Amniotic epithelial cell (primary cell): ENCODE measurements at regions not wholly inside any gene's neighbourhood (a gene's known extent, or its start where the extent isn't known, plus 50 kb on each side); places are given as distances from the start of the nearest gene placed in this dataset.

ENCODE experiments used
- DNase-seq: peaks from one replicate; pipeline ENCODE4 v3.0.0-alpha.2; 2010; ENCODE audit warnings: low read depth

DNA sequence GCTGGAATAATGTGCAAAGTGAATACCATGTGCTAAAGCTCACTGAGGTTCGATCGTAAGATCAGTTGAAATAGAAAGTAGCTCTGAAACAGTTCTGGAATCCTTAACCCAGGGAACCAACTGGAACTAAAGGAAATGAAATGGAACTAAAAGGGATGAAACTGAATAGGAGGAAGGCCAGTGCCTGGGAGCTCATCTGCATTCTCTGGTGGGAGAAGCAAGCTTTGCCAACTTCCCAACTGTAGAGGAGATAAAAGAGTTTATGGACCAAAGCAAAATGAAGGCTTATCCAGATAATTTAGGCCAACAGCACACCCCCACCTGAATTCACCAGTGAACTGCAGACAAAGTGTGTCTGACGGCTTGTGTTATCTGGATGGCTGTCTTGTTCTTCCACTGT, 188.6 kb upstream of the HABP2 start:
- no peak for DNase-seq

DNA sequence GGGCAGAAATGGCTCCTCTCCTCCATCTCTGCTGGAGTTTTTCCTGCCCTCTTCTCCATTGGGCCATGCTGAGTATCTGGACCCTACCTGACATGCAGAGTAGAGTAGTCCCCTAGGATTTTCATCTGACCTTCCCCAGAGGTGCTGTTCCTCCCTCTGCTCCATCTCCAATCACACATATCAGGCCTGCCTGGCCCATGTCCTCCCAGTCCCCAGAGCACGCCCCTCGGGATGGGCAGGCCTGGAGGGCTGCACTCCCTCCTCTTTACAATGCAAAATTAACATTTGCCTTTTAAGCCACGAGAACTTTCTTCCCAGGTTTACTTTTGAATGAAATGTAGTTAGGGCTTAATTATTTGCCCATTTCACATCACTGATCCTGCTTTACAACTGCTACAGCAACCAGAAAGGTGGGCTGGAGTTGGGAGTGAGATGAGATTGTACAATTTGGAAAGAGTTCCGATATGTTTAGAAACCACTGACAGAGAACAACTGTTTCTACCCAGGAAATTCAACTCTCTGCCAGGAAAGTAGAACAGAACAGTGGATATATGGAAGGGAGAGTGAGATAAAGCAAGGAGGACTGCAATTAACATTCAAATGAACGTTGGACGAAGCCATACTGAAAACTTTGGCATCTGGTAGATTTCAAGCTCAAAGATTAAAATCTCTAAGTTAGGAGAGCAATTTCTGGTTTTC, 184.0 kb upstream of the HABP2 start:
- DNase-seq: no peak

DNA sequence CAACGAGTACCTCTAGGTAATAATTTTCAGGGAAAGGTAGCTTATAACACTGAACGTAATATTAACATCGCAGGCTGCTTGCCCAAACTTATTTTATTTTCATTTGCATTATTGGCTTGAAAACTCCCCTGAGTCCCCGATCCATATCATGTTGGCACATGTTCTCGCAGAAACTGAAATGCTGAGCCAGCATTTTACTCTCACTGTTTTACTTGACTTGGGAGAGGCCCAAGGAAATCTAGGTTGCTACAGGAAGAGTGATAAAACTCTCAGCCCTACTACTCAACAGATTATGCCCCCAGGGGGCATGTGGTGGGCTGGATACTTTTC, 183.5 kb upstream of the HABP2 start:
- DNase-seq: no peak

DNA sequence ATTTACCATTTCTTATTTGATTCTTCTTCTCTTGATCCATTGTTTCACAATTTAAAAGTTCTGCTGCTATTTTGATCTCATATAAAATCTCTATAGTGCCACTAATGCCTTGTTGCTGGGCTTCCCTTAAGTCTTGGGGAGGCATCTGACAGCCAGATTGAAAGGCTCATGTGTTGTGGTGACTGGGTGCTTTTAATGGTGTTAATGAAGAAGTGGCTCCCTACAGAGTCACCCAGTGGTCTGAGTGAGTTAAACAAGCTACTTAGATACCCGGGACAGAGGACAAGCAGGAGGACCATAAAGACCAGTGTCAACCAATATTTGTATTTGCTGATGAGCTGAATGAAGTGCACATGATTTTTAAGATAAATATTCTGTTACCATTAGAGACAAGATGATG, 176.4 kb upstream of the HABP2 start:
- DNase-seq: no peak

DNA sequence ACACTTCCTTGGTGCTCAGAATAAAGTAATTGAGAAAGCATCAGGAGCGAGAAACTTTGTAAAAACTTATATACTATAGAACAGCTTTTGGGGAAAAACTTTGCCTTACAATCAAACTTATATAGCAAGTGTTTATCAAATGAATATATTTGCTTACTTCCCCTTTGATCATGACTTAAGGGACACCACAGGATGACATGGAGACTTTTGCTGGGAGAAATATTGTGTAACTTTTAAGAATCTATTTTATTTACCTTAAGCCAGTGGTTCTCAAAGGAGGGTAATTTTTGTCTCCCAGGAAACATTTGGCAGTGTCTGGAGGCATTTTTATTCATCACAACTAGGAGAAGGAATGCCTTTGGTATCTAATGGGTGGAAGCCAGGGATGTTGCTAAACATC, 173.8 kb upstream of the HABP2 start:
- DNase-seq: no peak

DNA sequence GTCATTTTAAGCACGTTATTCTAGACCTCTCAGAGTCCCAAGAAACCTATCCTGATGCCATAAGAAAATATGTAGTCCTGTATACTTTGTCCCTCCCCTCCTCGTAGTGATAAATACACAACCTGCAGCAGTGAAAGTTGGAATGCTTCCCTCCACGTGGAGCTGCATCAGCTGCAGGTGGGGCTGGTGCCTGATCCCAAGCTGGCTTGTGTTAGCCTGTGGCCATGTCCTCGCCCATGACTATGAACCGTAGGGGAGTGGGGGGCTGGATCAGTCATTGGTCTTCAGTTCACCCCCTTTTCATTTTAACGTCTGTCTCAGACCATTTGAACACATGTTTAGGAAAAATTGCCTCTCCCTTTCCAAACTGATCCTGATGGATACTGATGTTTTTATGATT, 171.4 kb upstream of the HABP2 start:
- DNase-seq: no peak

DNA sequence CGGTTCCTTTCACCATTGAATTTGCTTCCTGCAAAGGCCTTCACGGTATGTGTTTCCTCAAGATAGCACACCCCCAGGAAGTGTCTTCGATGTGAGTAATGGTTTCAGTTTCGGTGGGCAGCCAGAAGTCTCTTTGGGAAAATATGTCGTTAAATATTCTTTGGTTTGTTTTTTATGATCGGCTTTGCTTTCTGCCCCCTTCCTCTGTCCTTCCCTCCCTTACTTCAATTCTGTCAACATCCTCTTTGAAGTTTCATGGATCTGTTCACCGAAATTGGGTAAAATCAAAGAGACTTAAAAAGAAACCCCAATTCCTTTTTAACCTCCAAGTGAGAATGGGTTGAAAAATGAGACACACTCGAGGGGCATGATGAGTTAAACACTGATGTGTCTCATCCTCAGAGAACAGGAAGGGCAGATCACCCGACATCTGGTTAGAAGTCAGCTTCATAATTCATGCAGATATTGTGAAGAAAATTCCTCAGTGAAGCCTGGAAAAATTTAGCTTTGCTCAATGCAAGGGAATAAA, 170.8 kb upstream of the HABP2 start:
- DNase-seq: peak; percentile 71

DNA sequence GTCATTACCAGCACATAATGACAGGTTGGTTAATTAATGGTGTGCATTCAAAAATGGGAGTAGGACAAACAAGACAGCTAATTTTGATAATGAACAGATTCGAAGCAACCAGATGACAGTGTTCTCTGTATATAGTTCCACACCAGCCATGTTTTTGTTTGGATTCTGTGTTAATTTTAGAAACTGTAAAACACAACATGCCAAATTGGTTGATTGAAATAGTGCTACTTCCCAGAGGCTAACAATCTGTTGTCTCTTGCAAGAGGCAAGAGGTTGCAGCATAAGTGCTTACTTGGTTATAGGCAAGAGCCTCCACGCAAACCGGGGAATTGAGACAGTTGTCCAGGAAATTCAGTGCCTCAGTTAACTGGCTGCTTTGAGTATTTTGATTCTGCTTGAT, 170.2 kb upstream of the HABP2 start:
- peak; percentile 2 for DNase-seq

DNA sequence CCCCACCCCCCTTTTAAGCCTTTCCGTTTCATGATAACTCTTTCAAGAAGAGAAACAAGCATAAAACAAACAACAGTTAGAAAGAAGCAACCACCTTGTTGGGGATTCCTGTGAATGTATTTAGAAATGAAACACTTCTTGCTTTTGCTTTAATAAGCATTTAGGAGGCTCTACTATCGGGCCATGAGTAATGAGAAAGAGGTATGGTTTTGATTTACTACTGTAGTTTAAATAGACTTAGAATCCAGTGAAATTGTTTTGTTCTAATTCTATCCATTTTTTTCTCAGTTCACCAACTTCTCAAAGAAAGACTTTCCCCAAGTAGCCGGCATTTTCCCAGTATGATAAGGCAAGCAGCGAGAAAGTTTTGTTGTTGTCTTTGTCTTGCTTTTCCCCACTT, 168.7 kb upstream of the HABP2 start:
- no peak for DNase-seq

DNA sequence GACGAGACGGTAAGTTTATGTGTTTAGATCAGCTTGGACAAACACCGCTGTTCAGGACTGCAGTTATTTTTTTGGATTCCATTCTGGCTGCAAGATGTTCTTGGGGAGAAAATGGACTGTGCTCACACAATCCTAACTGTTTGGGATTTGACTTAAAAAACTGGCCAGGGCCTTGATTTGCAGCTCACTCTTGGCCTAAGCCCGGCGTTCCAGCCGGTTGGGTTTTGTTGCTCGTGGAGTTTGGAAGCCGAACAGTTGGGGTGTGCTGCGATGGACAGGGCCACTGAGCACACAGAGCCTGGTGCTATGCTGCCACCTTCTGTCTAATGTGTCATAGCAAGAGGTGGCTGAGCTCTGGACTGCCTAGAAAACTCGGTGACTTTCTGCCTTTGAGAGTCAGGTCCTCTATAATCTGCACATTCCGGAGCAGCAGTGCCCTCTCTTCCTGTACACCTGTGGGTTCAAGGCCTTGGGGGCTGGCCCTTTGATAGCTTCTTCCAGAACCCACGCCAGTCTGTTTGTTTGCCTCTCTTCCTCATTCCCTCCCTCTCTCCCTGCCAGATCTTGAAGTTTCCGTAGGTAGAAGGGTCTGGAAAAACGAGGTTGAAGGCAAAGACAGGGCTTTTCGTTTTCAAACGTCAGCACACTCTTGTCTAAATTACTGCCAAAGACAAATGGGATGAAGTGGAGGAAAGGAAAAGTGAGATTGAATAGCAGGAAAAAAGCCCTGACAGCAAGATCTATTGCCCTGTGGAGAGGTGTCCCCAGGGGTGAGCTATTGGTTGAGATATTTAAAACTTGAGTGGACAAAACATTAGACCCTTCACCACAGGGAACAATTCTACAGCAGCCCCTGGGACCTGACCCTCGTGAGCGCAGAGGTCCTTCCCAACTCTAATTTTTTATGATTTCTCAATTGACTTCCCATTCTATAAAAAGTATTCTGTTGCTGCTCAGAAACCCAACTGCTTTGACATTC, 167.5 kb upstream of the HABP2 start:
- peak; percentile 73 for DNase-seq

DNA sequence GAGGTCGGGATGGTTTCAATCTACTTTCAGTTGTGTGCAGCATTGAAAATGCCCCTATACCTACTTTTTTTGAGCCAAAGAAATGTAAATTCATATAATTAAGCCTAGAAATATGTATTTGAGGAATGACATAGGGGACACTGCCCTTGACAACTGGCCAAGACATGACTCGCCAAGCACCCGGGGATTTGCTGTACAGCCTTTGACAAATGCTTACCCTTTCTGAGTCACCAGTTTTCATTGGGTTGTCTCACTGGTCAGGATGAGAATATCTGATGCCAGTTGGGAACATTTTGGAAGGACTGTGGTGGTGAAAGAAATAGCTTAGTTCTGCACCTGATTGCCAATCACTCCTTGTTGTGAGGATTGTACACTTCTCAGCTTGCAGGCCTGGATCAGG, 166.8 kb upstream of the HABP2 start:
- DNase-seq: peak; percentile 11

DNA sequence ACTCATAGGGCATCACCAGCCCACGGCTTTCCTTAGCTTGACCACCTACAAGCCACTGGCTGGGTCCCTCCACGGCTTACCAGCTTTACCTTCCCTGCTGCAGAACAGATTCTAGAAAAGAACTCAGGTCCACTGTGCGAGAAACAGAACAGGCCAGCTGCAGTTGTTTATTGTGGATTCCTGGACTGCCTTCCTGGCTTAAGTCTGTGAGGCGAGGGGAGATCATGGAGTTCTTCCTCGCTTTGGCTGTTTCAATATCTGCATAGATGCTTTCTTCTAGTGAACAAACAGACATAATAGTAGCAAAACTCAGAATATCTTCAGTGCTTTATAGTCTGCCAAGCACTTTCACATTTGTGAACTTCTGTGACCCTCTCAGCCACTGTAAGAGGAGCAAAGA, 162.9 kb upstream of the HABP2 start:
- no peak for DNase-seq

DNA sequence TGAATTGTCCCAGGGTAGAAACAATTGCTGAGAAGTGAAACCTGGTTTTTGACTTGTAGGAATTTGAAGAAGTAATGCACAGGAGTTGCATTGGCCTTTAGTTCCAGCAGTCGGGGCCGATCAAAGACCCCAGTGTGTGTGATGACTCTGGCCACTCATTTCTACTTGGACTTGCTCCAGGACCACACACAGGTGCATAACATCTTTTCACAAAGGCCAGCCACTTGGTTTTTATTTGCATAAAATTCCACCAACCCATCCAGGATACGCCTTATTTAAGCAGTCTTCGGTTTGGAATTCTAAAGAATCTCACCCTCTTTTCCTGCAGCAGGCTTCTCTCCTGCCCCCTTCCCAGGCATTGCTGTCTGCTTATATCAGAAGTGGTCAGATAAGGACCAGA, 162.0 kb upstream of the HABP2 start:
- no peak for DNase-seq

DNA sequence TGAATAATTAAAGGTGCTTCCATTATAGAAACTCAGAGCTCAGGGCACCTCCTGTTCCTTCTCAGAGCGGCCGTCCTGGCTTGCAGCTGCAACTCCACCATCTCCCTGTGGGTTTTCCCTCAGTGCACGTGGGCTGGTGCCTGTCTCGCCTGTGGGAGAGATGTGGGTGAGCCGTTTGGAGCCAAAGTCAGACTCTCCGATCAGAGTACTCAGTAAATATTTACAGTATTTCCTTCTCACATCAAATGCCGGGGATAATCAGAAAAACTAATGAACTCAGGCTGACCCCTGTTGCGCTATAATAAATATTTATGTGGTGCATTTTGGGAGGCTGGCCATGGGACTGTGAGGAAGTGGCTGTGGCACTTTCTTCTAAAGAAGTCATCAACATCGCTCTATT, 155.8 kb upstream of the HABP2 start:
- DNase-seq: no peak

DNA sequence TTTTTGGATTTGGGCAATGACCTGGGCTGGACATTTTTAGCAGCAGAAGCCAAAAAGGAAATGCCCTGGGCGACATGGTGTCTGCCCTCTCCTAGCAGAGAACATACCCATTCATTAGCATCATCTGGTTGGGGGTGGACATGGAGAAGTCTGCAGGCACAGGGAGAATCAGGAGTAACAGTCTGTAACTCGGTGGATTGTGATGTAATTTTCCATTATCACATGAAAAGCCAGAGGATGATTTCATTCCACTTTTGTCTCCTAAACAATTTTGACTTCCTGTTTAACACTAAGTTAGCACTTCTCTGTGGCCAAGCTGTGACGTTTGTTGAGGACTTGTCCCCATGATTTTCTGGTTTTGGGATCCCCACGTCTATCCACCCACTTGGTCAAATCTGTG, 153.8 kb upstream of the HABP2 start:
- DNase-seq: no peak

DNA sequence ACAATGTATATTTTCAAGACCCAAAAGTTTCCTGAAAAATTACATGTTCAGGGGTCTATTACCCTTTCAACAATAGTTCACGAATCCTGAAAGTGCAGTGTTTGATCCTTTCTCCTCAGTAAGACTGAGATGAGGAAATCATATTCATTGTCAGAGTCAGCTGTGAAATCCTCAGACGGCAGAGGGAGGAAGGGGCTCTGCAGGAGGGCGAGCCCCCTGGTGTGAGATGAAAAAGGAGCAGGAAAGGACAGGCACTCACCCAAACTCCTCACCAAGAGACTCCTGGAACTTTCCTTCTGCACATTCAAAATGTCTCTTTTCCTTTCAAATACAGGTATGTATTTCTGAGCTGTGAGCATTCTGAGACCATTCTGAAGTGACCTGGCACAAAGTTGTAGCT, 150.3 kb upstream of the HABP2 start:
- no peak for DNase-seq

DNA sequence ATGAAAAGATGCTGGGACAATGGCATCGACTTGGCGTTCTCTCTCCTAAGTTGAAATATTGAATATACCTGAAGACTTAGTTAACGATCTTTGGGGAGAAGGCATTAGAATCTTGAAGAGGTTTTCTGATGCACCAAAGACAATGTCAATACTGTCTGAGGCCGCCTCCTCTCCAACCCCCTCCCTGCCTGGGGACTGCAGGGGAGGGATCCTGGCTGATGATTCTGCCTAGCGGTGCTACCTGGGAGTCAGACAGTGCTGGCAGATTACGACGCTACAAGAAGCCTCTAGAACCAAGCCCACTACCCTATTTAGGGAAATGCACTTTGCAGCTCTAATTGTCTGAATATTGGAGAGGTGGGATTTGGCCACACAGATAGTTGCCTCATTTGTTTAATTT, 145.6 kb upstream of the HABP2 start:
- no peak for DNase-seq

DNA sequence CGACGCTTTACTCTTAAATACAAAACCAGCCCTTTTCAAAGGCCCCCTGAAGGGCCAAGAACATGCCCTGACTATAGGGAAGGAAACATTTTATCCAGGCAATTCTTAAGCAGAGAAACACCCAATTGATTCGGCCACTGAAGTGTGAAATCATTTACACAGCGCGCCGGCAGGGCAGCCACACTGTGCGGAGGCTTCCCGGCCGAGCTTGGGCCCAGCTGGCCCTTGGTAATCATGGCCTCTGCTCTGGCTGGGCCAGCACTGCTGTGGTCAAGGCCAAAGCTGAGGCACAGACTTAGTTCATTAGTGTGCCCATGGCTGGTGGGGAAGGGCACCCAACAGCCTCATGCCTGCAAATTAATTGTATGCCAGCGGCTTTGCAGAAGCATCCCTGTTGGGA, 143.7 kb upstream of the HABP2 start:
- no peak for DNase-seq

DNA sequence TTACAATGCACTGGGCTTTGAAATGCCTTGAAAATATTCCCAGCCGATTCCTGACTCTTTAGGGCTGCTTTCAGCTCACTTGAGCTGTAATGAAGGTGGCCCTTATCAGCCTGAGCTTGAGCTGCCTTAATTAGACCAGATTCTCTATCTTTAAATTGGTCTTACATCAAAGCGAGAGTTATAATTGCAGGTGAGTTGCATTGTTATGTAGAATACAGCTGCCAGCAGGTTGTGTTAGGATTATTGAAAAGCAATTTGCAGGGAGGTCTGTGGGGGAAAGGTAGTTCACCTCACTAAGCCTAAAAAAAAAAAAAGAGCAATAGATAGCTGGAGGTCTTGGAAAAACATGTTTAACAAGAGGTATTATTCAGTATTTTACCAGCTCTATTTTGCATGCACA, 142.2 kb upstream of the HABP2 start:
- no peak for DNase-seq

DNA sequence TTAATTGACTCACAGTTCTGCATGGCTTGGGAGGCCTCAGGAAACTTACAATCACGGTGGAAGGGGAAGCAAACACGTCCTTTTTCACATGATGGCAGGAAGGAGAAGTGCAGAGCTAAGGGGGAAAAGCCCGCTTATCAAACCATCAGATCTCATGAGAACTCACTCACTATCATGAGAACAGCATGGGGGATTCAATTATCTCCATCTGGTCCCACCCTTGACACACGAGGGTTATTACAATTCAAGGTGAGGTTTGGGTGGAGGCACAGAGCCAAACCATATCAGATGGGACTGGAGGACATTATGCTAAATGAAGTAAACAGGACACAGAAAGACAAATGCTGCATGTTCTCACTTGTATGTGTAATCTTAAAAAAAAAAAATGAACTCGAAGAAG, 141.4 kb upstream of the HABP2 start:
- DNase-seq: no peak

DNA sequence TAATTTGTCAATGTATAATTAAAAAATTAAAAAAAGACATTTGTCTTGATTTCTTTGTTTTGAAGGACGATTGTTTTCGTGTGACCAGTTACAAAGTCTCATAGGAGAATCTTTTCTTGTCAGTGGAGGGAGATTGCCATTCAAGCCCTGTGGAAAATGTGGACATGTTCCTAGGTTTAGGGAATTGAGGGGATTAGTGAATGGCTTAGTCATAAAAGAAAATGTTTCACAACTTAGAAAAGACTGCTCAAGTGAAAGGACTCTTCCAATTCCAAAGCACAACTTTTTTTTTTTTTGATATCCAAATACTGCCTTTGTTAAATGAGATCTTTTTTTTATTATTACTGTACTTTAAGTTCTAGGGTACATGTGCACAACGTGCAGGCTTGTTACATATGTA, 140.7 kb upstream of the HABP2 start:
- peak; percentile 42 for DNase-seq

DNA sequence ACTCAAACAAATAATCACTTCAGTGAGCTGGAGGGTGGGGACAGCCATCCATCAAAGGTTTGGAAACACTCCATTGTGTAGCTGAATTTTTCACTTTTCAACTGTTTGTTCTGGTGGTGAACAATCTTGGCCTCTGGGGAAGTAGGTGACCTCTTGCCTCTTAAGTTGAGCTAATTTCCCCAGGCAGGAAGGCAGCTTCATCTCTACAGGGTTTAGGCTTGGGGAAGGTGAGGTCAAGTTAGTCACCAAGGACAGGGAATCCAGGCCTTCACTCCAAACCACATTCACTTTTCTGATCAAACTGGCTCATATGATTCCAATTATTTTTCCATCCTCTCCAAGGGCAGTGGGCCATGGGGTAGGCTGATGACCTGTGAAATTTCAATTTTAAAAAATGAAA, 138.3 kb upstream of the HABP2 start:
- no peak for DNase-seq

DNA sequence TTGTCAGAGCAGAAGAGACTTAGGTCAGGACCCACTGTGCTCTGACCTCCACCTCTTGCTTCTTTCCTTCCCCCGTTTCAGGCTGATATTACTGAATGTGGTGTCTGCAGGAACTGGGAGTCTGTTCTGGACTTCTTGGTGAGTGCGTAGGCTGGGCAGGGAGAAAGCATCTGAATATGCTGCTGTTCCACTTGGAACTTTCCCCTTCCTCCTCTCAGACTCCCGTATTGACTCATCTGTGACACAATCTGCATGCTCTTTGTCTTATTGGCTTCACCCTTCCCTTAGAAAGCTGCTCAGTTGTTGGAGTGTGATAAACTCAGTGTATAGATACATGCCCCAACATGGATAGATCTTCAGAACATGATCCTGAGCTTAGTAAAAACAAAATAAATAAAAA, 137.6 kb upstream of the HABP2 start:
- no peak for DNase-seq
